HEK293 (cell line): ENCODE measurements at regions not wholly inside any gene's neighbourhood (a gene's known extent, or its start where the extent isn't known, plus 50 kb on each side); places are given as distances from the start of the nearest gene placed in this dataset.

Source experiments
- GFI1B ChIP-seq: fragments of 450-650 bp; formaldehyde crosslinking; IDR thresholded peaks from 2 replicates; pipeline ENCODE4 v1.5.1; 2016; ENCODE audit warnings: missing biosample characterization, missing genetic modification characterization
- OSR2 ChIP-seq: fragments of 450-650 bp; formaldehyde crosslinking; IDR thresholded peaks from 2 replicates; pipeline ENCODE4 v1.5.1; 2016; ENCODE audit warnings: missing biosample characterization, missing genetic modification characterization
- ZNF23 ChIP-seq: fragments of 450-650 bp; formaldehyde crosslinking; IDR thresholded peaks from 2 replicates; pipeline ENCODE4 v1.5.1; 2016; ENCODE audit warnings: missing biosample characterization, missing genetic modification characterization, borderline replicate concordance
- ZNF549 ChIP-seq: fragments of 450-650 bp; IDR thresholded peaks from 2 replicates; pipeline ENCODE4 v1.5.1; 2018; ENCODE audit warnings: missing biosample characterization, missing genetic modification characterization, mild to moderate bottlenecking, inconsistent platforms, moderate library complexity
- TF ChIP-seq, protein P1 (sequence below): fragments of 450-650 bp; formaldehyde crosslinking; IDR thresholded peaks from 2 replicates; pipeline ENCODE4 v1.5.1; 2016; ENCODE audit warnings: missing biosample characterization, missing genetic modification characterization
- TF ChIP-seq, protein P2 (sequence below): fragments of 450-650 bp; formaldehyde crosslinking; IDR thresholded peaks from 2 replicates; pipeline ENCODE4 v1.5.1; 2016; ENCODE audit warnings: missing biosample characterization, missing genetic modification characterization
- TF ChIP-seq, protein P3 (sequence below): fragments of 450-650 bp; formaldehyde crosslinking; IDR thresholded peaks from 2 replicates; pipeline ENCODE4; 2016; ENCODE audit warnings: missing biosample characterization, missing genetic modification characterization
- TF ChIP-seq, protein P4 (sequence below): fragments of 450-650 bp; formaldehyde crosslinking; IDR thresholded peaks from 2 replicates; pipeline ENCODE4 v1.5.1; 2016; ENCODE audit warnings: missing biosample characterization, missing genetic modification characterization, low read depth
- TF ChIP-seq, protein P5 (sequence below): fragments of 450-650 bp; formaldehyde crosslinking; IDR thresholded peaks from 2 replicates; pipeline ENCODE4 v1.5.1; 2016; ENCODE audit warnings: missing biosample characterization, missing genetic modification characterization, borderline replicate concordance
- TF ChIP-seq, protein P6 (sequence below): fragments of 450-650 bp; formaldehyde crosslinking; IDR thresholded peaks from 2 replicates; pipeline ENCODE4 v1.5.1; 2016; ENCODE audit warnings: missing biosample characterization, missing genetic modification characterization

DNA sequence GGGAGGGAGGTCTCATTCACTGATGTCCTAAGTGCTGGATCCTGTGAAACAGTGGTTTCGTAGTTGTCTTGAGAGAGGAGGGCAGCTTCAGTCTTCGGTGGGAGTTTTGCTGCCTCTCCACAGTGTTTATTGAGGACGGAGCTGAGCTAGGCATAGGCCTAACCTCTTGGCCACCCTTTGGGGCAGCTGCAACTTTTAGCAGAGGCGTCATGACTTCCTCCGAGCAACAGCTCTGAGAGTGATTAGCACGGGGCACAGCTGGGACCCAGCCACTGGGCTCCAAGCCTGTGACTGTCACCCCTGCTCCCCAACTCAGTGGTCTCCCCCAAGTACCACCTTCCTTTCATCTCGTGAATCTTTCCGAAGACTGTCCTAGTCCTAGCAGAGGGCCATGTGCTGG, 139.9 kb upstream of the NCOR2 start:
- TF ChIP-seq, protein P1, sequence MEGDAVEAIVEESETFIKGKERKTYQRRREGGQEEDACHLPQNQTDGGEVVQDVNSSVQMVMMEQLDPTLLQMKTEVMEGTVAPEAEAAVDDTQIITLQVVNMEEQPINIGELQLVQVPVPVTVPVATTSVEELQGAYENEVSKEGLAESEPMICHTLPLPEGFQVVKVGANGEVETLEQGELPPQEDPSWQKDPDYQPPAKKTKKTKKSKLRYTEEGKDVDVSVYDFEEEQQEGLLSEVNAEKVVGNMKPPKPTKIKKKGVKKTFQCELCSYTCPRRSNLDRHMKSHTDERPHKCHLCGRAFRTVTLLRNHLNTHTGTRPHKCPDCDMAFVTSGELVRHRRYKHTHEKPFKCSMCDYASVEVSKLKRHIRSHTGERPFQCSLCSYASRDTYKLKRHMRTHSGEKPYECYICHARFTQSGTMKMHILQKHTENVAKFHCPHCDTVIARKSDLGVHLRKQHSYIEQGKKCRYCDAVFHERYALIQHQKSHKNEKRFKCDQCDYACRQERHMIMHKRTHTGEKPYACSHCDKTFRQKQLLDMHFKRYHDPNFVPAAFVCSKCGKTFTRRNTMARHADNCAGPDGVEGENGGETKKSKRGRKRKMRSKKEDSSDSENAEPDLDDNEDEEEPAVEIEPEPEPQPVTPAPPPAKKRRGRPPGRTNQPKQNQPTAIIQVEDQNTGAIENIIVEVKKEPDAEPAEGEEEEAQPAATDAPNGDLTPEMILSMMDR (tag by site-specific recombination): no peak
- TF ChIP-seq ZNF23 (no peak), ZNF549 (tag by site-specific recombination) (no peak), GFI1B (tag by site-specific recombination) (no peak), OSR2 (no peak)
- TF ChIP-seq, protein P2, sequence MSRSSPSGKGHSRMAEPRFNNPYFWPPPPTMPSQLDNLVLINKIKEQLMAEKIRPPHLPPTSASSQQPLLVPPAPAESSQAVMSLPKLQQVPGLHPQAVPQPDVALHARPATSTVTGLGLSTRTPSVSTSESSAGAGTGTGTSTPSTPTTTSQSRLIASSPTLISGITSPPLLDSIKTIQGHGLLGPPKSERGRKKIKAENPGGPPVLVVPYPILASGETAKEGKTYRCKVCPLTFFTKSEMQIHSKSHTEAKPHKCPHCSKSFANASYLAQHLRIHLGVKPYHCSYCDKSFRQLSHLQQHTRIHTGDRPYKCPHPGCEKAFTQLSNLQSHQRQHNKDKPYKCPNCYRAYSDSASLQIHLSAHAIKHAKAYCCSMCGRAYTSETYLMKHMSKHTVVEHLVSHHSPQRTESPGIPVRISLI (tag by site-specific recombination): no peak
- TF ChIP-seq, protein P3, sequence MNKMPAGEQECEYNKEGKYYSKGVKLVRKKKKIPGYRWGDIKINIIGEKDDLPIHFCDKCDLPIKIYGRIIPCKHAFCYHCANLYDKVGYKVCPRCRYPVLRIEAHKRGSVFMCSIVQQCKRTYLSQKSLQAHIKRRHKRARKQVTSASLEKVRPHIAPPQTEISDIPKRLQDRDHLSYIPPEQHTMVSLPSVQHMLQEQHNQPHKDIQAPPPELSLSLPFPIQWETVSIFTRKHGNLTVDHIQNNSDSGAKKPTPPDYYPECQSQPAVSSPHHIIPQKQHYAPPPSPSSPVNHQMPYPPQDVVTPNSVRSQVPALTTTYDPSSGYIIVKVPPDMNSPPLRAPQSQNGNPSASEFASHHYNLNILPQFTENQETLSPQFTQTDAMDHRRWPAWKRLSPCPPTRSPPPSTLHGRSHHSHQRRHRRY: no peak
- TF ChIP-seq, protein P4, sequence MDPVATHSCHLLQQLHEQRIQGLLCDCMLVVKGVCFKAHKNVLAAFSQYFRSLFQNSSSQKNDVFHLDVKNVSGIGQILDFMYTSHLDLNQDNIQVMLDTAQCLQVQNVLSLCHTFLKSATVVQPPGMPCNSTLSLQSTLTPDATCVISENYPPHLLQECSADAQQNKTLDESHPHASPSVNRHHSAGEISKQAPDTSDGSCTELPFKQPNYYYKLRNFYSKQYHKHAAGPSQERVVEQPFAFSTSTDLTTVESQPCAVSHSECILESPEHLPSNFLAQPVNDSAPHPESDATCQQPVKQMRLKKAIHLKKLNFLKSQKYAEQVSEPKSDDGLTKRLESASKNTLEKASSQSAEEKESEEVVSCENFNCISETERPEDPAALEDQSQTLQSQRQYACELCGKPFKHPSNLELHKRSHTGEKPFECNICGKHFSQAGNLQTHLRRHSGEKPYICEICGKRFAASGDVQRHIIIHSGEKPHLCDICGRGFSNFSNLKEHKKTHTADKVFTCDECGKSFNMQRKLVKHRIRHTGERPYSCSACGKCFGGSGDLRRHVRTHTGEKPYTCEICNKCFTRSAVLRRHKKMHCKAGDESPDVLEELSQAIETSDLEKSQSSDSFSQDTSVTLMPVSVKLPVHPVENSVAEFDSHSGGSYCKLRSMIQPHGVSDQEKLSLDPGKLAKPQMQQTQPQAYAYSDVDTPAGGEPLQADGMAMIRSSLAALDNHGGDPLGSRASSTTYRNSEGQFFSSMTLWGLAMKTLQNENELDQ (tag by site-specific recombination): no peak
- TF ChIP-seq, protein P5, sequence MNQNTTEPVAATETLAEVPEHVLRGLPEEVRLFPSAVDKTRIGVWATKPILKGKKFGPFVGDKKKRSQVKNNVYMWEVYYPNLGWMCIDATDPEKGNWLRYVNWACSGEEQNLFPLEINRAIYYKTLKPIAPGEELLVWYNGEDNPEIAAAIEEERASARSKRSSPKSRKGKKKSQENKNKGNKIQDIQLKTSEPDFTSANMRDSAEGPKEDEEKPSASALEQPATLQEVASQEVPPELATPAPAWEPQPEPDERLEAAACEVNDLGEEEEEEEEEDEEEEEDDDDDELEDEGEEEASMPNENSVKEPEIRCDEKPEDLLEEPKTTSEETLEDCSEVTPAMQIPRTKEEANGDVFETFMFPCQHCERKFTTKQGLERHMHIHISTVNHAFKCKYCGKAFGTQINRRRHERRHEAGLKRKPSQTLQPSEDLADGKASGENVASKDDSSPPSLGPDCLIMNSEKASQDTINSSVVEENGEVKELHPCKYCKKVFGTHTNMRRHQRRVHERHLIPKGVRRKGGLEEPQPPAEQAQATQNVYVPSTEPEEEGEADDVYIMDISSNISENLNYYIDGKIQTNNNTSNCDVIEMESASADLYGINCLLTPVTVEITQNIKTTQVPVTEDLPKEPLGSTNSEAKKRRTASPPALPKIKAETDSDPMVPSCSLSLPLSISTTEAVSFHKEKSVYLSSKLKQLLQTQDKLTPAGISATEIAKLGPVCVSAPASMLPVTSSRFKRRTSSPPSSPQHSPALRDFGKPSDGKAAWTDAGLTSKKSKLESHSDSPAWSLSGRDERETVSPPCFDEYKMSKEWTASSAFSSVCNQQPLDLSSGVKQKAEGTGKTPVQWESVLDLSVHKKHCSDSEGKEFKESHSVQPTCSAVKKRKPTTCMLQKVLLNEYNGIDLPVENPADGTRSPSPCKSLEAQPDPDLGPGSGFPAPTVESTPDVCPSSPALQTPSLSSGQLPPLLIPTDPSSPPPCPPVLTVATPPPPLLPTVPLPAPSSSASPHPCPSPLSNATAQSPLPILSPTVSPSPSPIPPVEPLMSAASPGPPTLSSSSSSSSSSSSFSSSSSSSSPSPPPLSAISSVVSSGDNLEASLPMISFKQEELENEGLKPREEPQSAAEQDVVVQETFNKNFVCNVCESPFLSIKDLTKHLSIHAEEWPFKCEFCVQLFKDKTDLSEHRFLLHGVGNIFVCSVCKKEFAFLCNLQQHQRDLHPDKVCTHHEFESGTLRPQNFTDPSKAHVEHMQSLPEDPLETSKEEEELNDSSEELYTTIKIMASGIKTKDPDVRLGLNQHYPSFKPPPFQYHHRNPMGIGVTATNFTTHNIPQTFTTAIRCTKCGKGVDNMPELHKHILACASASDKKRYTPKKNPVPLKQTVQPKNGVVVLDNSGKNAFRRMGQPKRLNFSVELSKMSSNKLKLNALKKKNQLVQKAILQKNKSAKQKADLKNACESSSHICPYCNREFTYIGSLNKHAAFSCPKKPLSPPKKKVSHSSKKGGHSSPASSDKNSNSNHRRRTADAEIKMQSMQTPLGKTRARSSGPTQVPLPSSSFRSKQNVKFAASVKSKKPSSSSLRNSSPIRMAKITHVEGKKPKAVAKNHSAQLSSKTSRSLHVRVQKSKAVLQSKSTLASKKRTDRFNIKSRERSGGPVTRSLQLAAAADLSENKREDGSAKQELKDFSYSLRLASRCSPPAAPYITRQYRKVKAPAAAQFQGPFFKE (tag by site-specific recombination): no peak
- TF ChIP-seq, protein P6, sequence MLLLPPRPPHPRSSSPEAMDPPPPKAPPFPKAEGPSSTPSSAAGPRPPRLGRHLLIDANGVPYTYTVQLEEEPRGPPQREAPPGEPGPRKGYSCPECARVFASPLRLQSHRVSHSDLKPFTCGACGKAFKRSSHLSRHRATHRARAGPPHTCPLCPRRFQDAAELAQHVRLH (tag by site-specific recombination): no peak
